Colonic mucosa (tissue), 4 donors: ENCODE measurements at regions not wholly inside any gene's neighbourhood (a gene's known extent, or its start where the extent isn't known, plus 50 kb on each side); places are given as distances from the start of the nearest gene placed in this dataset.
A peak's percentile ranks its signal among the peaks of the same experiment; 100 is the strongest.

Source experiments
- DNase-seq: peaks from one replicate; pipeline ENCODE4 v3.0.0-alpha.2; 2020
- H3K27ac ChIP-seq: fragments of 200-600 bp; one replicate; pipeline ENCODE4 v1.8.0; 2021
- H3K27me3 ChIP-seq: fragments of 200-600 bp; one replicate; pipeline ENCODE4 v1.8.0; 2021
- H3K36me3 ChIP-seq: fragments of 200-600 bp; one replicate; pipeline ENCODE4 v1.8.0; 2021
- H3K4me1 ChIP-seq: fragments of 200-600 bp; one replicate; pipeline ENCODE4 v1.8.0; 2021; ENCODE audit warnings: mild to moderate bottlenecking
- H3K4me3 ChIP-seq: fragments of 200-600 bp; one replicate; pipeline ENCODE4 v1.8.0; 2021
- H3K9ac ChIP-seq, 2 donors: one replicate each; pipeline ENCODE4 v1.7.0; 2013; ENCODE audit warnings: control low read depth in 2 of 2, low read depth in 2 of 2, low read length in 2 of 2
- H3K9me3 ChIP-seq: fragments of 200-600 bp; one replicate; pipeline ENCODE4 v1.8.0; 2021
- CTCF ChIP-seq: fragments of 200-600 bp; IDR thresholded peaks from one replicate; pipeline ENCODE4 v1.8.0; 2022; ENCODE audit warnings: antibody characterized with exemption, mild to moderate bottlenecking
- intact Hi-C: fragments of 100-400 bp; cut with DNase I; formaldehyde crosslinking; loops from one replicate; pipeline ENCODE4 v1.14.1; 2022
- donor health status: healthy.
- donor health status: DM: no; HTN: no; CAD: no.
- donor health status: DM: no; HTN: no; CAD: no.

GRCh38 chr16:80142940-80143339 lies 397.9 kb upstream of the DYNLRB2 start:
- Histone ChIP-seq H3K27ac (no peak overlapping the region), H3K4me3 (no peak overlapping the region), H3K27me3 (no peaks in the 10 kb centered on the region), H3K4me1 (no peaks in the 10 kb centered on the region), H3K9me3 (no peaks in the 10 kb centered on the region), H3K9ac (no peak overlapping the region), H3K36me3 (no peaks in the 10 kb centered on the region)
- TF ChIP-seq CTCF = no peak
- DNase-seq = no peak
- intact Hi-C loops = no loop called here

- no peak overlapping the region for H3K4me3 ChIP-seq
- no peak overlapping the region for H3K9ac ChIP-seq
- no peak for TF ChIP-seq CTCF
- no peaks in the 10 kb centered on the region for H3K36me3 ChIP-seq
- no peaks in the 10 kb centered on the region for H3K27me3 ChIP-seq
- H3K4me1 ChIP-seq = no peaks in the 10 kb centered on the region
- H3K9me3 ChIP-seq = no peaks in the 10 kb centered on the region
- DNase-seq = no peak
- H3K27ac ChIP-seq = no peak overlapping the region
- intact Hi-C loops = no loop called here
Measured at GRCh38 chr16:80142281-80142680, 398.5 kb upstream of the DYNLRB2 start.

GRCh38 chr16:80129791-80130190 lies 411.0 kb upstream of the DYNLRB2 start:
- TF ChIP-seq CTCF = no peak
- no peak overlapping the region for H3K27ac ChIP-seq
- no peak overlapping the region for H3K9ac ChIP-seq
- H3K36me3 ChIP-seq = no peaks in the 10 kb centered on the region
- H3K4me1 ChIP-seq = no peaks in the 10 kb centered on the region
- H3K4me3 ChIP-seq = no peak overlapping the region
- no peaks in the 10 kb centered on the region for H3K27me3 ChIP-seq
- DNase-seq = no peak
- intact Hi-C loops = no loop called here
- H3K9me3 ChIP-seq = no peaks in the 10 kb centered on the region

- Histone ChIP-seq H3K9ac (no peak overlapping the region), H3K9me3 (no peaks in the 10 kb centered on the region), H3K4me1 (no peaks in the 10 kb centered on the region), H3K4me3 (no peak overlapping the region), H3K27me3 (no peaks in the 10 kb centered on the region), H3K36me3 (no peaks in the 10 kb centered on the region), H3K27ac (no peak overlapping the region)
- TF ChIP-seq CTCF = no peak
- peak; percentile 27 for DNase-seq
- intact Hi-C loops = no loop called here
Measured at GRCh38 chr16:80125677-80126076, 415.1 kb upstream of the DYNLRB2 start.

- Histone ChIP-seq H3K36me3 (no peaks in the 10 kb centered on the region), H3K4me3 (no peak overlapping the region), H3K27ac (no peak overlapping the region), H3K27me3 (no peaks in the 10 kb centered on the region), H3K9ac (no peak overlapping the region), H3K9me3 (no peaks in the 10 kb centered on the region), H3K4me1 (no peaks in the 10 kb centered on the region)
- DNase-seq = no peak
- intact Hi-C loops = no loop called here
- TF ChIP-seq CTCF = no peak
Measured at GRCh38 chr16:80123189-80123588, 417.6 kb upstream of the DYNLRB2 start.

GRCh38 chr16:80122115-80122514 lies 418.7 kb upstream of the DYNLRB2 start:
- no peaks in the 10 kb centered on the region for H3K27me3 ChIP-seq
- no peaks in the 10 kb centered on the region for H3K36me3 ChIP-seq
- DNase-seq = peak; percentile 51
- H3K9ac ChIP-seq = no peak overlapping the region
- TF ChIP-seq CTCF = no peak
- H3K4me3 ChIP-seq = no peak overlapping the region
- H3K4me1 ChIP-seq = no peaks in the 10 kb centered on the region
- intact Hi-C loops = no loop called here
- H3K9me3 ChIP-seq = no peaks in the 10 kb centered on the region
- no peak overlapping the region for H3K27ac ChIP-seq
